H9 (cell line): ENCODE measurements at regions not wholly inside any gene's neighbourhood (a gene's known extent, or its start where the extent isn't known, plus 50 kb on each side); places are given as distances from the start of the nearest gene placed in this dataset.

Source experiments
- DNase-seq: peaks from one replicate; pipeline ENCODE4 v3.0.0-alpha.2; 2017
- H2AFZ ChIP-seq: one replicate; pipeline ENCODE4 v1.6.1; 2013; ENCODE audit warnings: mild to moderate bottlenecking, low read length, control low read depth, moderate library complexity
- H2AK5ac ChIP-seq: 2 replicates; pipeline ENCODE4 v1.6.1; 2013; ENCODE audit warnings: low read length, control low read depth, mixed read lengths; ENCODE audit not compliant: insufficient read length
- H2BK120ac ChIP-seq: one replicate; pipeline ENCODE4 v1.6.1; 2013; ENCODE audit warnings: low read depth, mild to moderate bottlenecking, low read length, control low read depth, inconsistent platforms; ENCODE audit not compliant: poor library complexity, severe bottlenecking
- H2BK12ac ChIP-seq: 2 replicates; pipeline ENCODE4 v1.6.1; 2013; ENCODE audit warnings: low read length, control low read depth, mixed read lengths, low read depth; ENCODE audit not compliant: insufficient read length
- H2BK15ac ChIP-seq: 2 replicates; pipeline ENCODE4 v1.6.1; 2013; ENCODE audit warnings: low read depth, low read length, control low read depth
- H2BK20ac ChIP-seq: one replicate; pipeline ENCODE4 v1.6.1; 2013; ENCODE audit warnings: low read depth, mild to moderate bottlenecking, low read length, control low read depth, inconsistent platforms; ENCODE audit not compliant: poor library complexity, severe bottlenecking
- H2BK5ac ChIP-seq: 2 replicates; pipeline ENCODE4 v1.6.1; 2013; ENCODE audit warnings: low read length, control low read depth, mixed read lengths; ENCODE audit not compliant: insufficient read length
- H3K14ac ChIP-seq: 2 replicates; pipeline ENCODE4 v1.6.1; 2013; ENCODE audit warnings: low read length, control low read depth; ENCODE audit not compliant: insufficient read depth
- H3K18ac ChIP-seq: 2 replicates; pipeline ENCODE4 v1.6.1; 2013; ENCODE audit warnings: low read depth, mild to moderate bottlenecking, mixed read lengths, low read length, control low read depth; ENCODE audit not compliant: insufficient read length
- H3K23ac ChIP-seq: 2 replicates; pipeline ENCODE4 v1.6.1; 2013; ENCODE audit warnings: low read length, control low read depth, mixed read lengths, low read depth; ENCODE audit not compliant: insufficient read length
- H3K23me2 ChIP-seq: 2 replicates; pipeline ENCODE4 v1.6.1; 2013; ENCODE audit warnings: low read depth, mild to moderate bottlenecking, mixed read lengths, low read length, control low read depth; ENCODE audit not compliant: insufficient read length, poor library complexity, severe bottlenecking
- H3K27ac ChIP-seq: 2 replicates; pipeline ENCODE4 v1.5.1; 2013; ENCODE audit warnings: low read length, control low read depth, mixed read lengths, low read depth; ENCODE audit not compliant: insufficient read length
- H3K27me3 ChIP-seq: 2 replicates; pipeline ENCODE4 v1.6.1; 2013; ENCODE audit warnings: low read length, control low read depth, inconsistent platforms; ENCODE audit not compliant: insufficient read depth
- H3K4ac ChIP-seq: 2 replicates; pipeline ENCODE4 v1.6.1; 2013; ENCODE audit warnings: low read depth, mild to moderate bottlenecking, control low read depth, inconsistent platforms, low read length, moderate library complexity
- H3K4me1 ChIP-seq: 2 replicates; pipeline ENCODE4 v1.6.1; 2013; ENCODE audit warnings: low read length, control low read depth, inconsistent platforms; ENCODE audit not compliant: insufficient read depth
- H3K4me2 ChIP-seq: 2 replicates; pipeline ENCODE4 v1.6.1; 2013; ENCODE audit warnings: low read length, control low read depth, mixed read lengths; ENCODE audit not compliant: insufficient read length, insufficient read depth
- H3K56ac ChIP-seq: 2 replicates; pipeline ENCODE4 v1.6.1; 2013; ENCODE audit warnings: low read depth, mild to moderate bottlenecking, mixed read lengths, low read length, control low read depth; ENCODE audit not compliant: insufficient read length
- H3K79me1 ChIP-seq: 2 replicates; pipeline ENCODE4 v1.6.1; 2013; ENCODE audit warnings: low read depth, mild to moderate bottlenecking, moderate library complexity, low read length, control low read depth, inconsistent platforms; ENCODE audit not compliant: insufficient read depth, poor library complexity, severe bottlenecking
- H3K79me2 ChIP-seq: 2 replicates; pipeline ENCODE4 v1.6.1; 2013; ENCODE audit warnings: low read length, control low read depth, inconsistent platforms; ENCODE audit not compliant: insufficient read depth
- H3K9ac ChIP-seq: 2 replicates; pipeline ENCODE4 v1.6.1; 2013; ENCODE audit warnings: low read length, control low read depth, mixed read lengths; ENCODE audit not compliant: insufficient read length; ENCODE audit errors: extremely low read depth
- H3K9me3 ChIP-seq: one replicate; pipeline ENCODE4 v1.6.1; 2013; ENCODE audit warnings: low read depth, low read length, inconsistent platforms; ENCODE audit not compliant: control insufficient read depth
- H3T11ph ChIP-seq: one replicate; pipeline ENCODE4 v1.6.1; 2013; ENCODE audit warnings: mild to moderate bottlenecking, low read length, control low read depth, inconsistent platforms
- H4K20me1 ChIP-seq: one replicate; pipeline ENCODE4 v1.6.1; 2013; ENCODE audit not compliant: control insufficient read depth, insufficient read length, insufficient read depth
- H4K5ac ChIP-seq: 2 replicates; pipeline ENCODE4 v1.6.1; 2013; ENCODE audit warnings: low read depth, mild to moderate bottlenecking, mixed read lengths, low read length, control low read depth; ENCODE audit not compliant: insufficient read length
- H4K8ac ChIP-seq: replicated peaks from 2 replicates; pipeline ENCODE4 v1.6.1; 2013; ENCODE audit warnings: low read length, control low read depth, mixed read lengths, low read depth; ENCODE audit not compliant: insufficient read length
- H4K91ac ChIP-seq: 2 replicates; pipeline ENCODE4 v1.6.1; 2013; ENCODE audit warnings: low read depth, mild to moderate bottlenecking, moderate library complexity, mixed read lengths, low read length, control low read depth; ENCODE audit not compliant: insufficient read length
- H3K27ac Mint-ChIP-seq, 3 experiments: 2 replicates in 2 of 3; 3 replicates in 1 of 3; pipeline ENCODE4 v1.8.0; 2020 to 2021; ENCODE audit warnings: mixed read lengths in 3 of 3, mild to moderate bottlenecking in 1 of 3, moderate library complexity in 1 of 3
- H3K27me3 Mint-ChIP-seq: 2 replicates; pipeline ENCODE4 v1.8.0; 2021; ENCODE audit warnings: low read depth, mild to moderate bottlenecking, moderate library complexity, mixed read lengths
- H3K36me3 Mint-ChIP-seq, 3 experiments: 2 replicates in 2 of 3; 3 replicates in 1 of 3; pipeline ENCODE4 v1.8.0; 2020 to 2021; ENCODE audit warnings: low read depth in 3 of 3, mixed read lengths in 3 of 3; ENCODE audit not compliant: insufficient read depth in 1 of 3
- H3K4me1 Mint-ChIP-seq, 2 experiments: 2 replicates each; pipeline ENCODE4 v1.8.0; 2020; ENCODE audit warnings: mixed read lengths in 2 of 2
- H3K4me3 Mint-ChIP-seq, 2 experiments: 2 replicates in 1 of 2; 3 replicates in 1 of 2; pipeline ENCODE4 v1.8.0; 2020 to 2021; ENCODE audit warnings: mild to moderate bottlenecking in 2 of 2, mixed read lengths in 2 of 2, moderate library complexity in 1 of 2
- H3K9me3 Mint-ChIP-seq, 2 experiments: 2 replicates in 1 of 2; 3 replicates in 1 of 2; pipeline ENCODE4 v1.8.0; 2020; ENCODE audit warnings: mild to moderate bottlenecking in 2 of 2, mixed read lengths in 2 of 2, moderate library complexity in 1 of 2
- WGBS: extraction: QIAGEN DNeasy Blood & Tissue Kit; methylation state at CpG from one replicate; pipeline ENCODE4 v1.1.7; 2013; ENCODE audit warnings: missing lambda C conversion rate, low lambda C conversion rate, mixed read lengths; ENCODE audit not compliant: insufficient read length; ENCODE audit errors: extremely low coverage; 5-methylcytosine and 5-hydroxymethylcytosine counted together
- TF ChIP-seq, protein P1 (sequence below): fragments of 200-600 bp; sonication (generic); conservative IDR thresholded peaks from 3 replicates; pipeline ENCODE4 v1.8.0; 2021; ENCODE audit warnings: antibody characterized with exemption, mild to moderate bottlenecking

DNA sequence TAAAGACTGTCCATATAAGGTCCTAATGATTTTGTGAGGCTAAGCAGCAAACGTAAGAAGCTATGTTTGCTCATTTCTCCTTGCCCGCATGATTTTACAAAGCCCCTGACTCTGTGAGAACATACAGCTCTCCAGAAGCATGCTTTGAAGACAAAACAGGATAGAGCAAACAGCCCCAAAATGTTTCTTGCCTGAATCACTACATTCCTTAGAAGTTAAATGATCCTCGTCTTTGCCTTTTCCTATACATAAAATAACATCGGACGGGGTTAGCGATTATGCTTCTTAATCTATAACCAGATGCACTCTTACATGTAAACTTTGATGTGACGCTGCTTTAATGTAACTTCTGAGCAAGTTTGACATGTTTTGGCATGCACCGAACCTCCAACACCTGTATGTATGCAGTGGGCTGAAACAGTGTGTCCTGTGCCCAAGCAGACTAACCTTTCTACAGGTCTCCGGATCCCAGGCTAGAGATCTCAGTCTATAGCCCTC lies 353.7 kb downstream of the CETN3 start:
- H3K4me1 Mint-ChIP-seq, result peaks cover 18 to 20% of the 10 kb centered on the region in 2 experiments
- H3K18ac ChIP-seq, result no peak overlapping the region
- no peak overlapping the region for H4K91ac ChIP-seq
- no peak overlapping the region for H3K9ac ChIP-seq
- H3K4me2 ChIP-seq, result no peak overlapping the region
- H3K4me1 ChIP-seq, result no peaks in the 10 kb centered on the region; the same call in 1 of the 2 replicates
- no peak overlapping the region for H2BK15ac ChIP-seq
- H3K9me3 Mint-ChIP-seq, result no peaks in the 10 kb centered on the region; a peak in 1 of 5 replicates
- DNase-seq, result no peak
- H3K14ac ChIP-seq, result no peak overlapping the region
- H3K56ac ChIP-seq, result no peak overlapping the region
- no peak overlapping the region for H2BK120ac ChIP-seq
- H4K5ac ChIP-seq, result no peak overlapping the region
- no peak overlapping the region for H2BK12ac ChIP-seq
- H2BK20ac ChIP-seq, result no peak overlapping the region
- no CpG with 5 or more reads among the region's 9 CpGs for WGBS
- H3K4ac ChIP-seq, result no peak overlapping the region
- H3K79me2 ChIP-seq, result no peaks in the 10 kb centered on the region
- peak overlapping the region; percentile 24 to 91 (median 27); a peak in 4 of 7 replicates for H3K27ac Mint-ChIP-seq
- TF ChIP-seq, protein P1, sequence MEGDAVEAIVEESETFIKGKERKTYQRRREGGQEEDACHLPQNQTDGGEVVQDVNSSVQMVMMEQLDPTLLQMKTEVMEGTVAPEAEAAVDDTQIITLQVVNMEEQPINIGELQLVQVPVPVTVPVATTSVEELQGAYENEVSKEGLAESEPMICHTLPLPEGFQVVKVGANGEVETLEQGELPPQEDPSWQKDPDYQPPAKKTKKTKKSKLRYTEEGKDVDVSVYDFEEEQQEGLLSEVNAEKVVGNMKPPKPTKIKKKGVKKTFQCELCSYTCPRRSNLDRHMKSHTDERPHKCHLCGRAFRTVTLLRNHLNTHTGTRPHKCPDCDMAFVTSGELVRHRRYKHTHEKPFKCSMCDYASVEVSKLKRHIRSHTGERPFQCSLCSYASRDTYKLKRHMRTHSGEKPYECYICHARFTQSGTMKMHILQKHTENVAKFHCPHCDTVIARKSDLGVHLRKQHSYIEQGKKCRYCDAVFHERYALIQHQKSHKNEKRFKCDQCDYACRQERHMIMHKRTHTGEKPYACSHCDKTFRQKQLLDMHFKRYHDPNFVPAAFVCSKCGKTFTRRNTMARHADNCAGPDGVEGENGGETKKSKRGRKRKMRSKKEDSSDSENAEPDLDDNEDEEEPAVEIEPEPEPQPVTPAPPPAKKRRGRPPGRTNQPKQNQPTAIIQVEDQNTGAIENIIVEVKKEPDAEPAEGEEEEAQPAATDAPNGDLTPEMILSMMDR, result no peak
- no peaks in the 10 kb centered on the region for H3K27me3 Mint-ChIP-seq
- H3K27ac ChIP-seq, result peak overlapping the region; percentile 23
- no peak overlapping the region for H3K23ac ChIP-seq
- H3K9me3 ChIP-seq, result no peaks in the 10 kb centered on the region
- no peaks in the 10 kb centered on the region for H3K23me2 ChIP-seq
- H2AK5ac ChIP-seq, result no peak overlapping the region
- no peak overlapping the region for H4K8ac ChIP-seq
- H3K27me3 ChIP-seq, result no peaks in the 10 kb centered on the region
- H3K79me1 ChIP-seq, result no peaks in the 10 kb centered on the region
- H3T11ph ChIP-seq, result no peak overlapping the region
- no peaks in the 10 kb centered on the region for H3K36me3 Mint-ChIP-seq
- H3K4me3 Mint-ChIP-seq, result no peak overlapping the region
- no peak overlapping the region for H2BK5ac ChIP-seq
- no peaks in the 10 kb centered on the region for H4K20me1 ChIP-seq
- H2AFZ ChIP-seq, result no peak overlapping the region
